GM18519 (cell line): ENCODE measurements at regions not wholly inside any gene's neighbourhood (a gene's known extent, or its start where the extent isn't known, plus 50 kb on each side); places are given as distances from the start of the nearest gene placed in this dataset.

ENCODE experiments used
- ATAC-seq: cut with Tn5 transposase; IDR thresholded peaks from one replicate; pipeline ENCODE4 v1.9.1; 2021; ENCODE audit warnings: mild to moderate bottlenecking, moderate library complexity; ENCODE audit not compliant: unreplicated experiment, low FRiP score

DNA sequence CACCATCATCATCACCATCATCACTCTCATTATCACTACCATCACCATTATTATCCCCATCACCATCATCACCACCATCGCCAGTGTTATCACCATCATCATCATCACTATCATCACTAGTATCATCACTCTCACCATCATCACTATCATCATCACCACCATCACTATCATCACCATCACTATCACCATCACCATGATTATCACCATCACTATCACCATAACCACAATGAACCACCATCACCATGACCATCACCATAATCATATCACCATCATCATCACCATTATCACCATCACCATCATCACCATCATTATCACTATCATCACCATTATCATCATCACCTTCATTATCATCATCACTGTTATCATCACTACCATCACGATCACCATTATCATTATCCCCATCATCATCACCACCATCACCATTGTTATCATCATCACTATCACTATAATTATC, 326.7 kb downstream of the BRD1 start:
- no peak for ATAC-seq

DNA sequence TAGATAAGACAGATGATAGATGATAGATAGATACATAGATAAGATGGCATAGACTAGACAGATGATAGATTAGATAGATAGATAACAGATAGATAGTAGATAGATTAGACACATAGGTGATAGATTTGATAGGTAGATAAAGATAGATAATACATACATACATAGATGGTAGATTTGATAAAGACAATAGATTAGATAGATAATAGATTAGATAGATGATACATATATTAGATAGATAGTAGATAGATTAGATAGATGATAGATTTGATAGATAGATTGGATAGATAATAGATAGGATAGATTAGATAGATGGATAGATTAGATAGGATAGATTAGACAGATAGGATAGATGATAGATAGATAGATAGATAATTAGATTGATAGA, 327.6 kb downstream of the BRD1 start:
- no peak for ATAC-seq

DNA sequence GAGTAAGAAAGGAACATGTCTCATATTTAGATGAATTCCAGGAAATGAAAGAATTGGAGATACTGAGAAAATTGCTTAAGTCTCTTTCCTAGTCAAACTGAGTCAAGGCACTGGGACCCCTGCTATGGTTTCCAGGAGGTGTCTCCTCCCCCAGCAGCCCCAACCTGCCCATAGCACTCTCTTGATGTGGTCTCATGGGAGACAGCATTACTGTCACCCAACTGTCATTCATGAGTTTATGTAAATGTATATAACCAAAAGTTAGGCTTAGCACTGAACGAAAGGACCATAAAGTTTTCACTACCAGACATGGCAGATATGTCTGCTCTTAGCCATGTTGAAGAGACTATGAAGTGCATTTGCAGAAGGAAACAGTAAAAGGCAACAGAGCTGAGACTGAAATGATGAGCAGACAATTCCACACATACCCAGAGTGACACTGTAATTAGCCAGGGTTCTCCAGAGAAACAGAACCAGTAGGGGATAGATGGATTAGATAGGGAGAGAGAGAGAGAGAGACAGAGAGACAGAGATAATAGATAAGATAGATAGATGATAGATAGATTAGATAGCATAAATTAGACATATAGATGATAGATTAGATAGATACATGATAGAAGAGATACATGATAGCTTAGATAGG, 328.1 kb downstream of the BRD1 start:
- no peak for ATAC-seq

GRCh38 chr22:49497266-49497665, 330.4 kb downstream of the BRD1 start:
- ATAC-seq: no peak

DNA sequence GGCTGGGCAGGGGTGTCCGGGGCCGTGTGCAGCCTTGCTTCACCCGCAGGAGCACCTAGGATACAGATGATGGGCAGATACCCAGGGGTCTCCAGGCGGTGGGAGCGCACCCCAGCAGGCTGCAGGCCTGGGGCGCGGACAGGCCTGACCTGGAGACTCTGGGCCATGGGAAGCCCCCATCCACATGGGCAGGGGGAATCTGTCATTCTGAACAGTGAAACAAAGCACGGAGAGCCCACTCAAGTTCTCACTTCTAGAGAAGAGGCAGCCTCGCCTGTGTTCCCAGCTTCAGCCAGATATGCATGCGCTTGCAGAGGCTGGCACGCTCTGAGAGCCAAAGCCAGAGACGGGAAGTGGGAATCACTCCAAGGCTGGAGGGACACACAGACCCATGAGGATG, 333.1 kb downstream of the BRD1 start:
- ATAC-seq: no peak

DNA sequence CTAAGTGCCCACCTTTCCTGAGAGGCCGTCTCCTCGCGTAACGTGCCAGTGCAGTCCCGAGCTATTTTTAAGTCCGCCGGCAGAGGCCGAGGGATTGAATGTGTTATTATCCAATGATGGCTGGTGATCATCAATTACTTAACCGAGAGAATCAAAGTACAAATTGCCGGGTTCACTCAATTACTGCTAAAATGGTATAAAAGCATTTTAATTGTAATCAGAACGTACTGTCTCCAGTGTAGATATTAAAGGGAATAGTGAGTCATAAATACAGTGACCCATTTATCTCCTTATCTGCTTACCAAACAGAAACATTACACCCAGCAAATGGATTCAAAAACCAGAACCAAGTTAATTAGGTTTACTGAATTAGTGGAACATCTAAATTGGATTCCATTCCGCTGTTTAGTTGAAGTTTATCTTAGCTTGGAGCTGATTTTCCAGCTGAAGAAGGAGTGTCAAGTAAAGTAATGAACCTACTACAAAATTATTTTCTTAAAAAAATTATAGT, 334.9 kb downstream of the BRD1 start:
- ATAC-seq: no peak

GRCh38 chr22:49492308-49492707, 335.4 kb downstream of the BRD1 start:
- ATAC-seq: no peak

- ATAC-seq: no peak
Observed at GRCh38 chr22:49491726-49492125, 335.9 kb downstream of the BRD1 start.

DNA sequence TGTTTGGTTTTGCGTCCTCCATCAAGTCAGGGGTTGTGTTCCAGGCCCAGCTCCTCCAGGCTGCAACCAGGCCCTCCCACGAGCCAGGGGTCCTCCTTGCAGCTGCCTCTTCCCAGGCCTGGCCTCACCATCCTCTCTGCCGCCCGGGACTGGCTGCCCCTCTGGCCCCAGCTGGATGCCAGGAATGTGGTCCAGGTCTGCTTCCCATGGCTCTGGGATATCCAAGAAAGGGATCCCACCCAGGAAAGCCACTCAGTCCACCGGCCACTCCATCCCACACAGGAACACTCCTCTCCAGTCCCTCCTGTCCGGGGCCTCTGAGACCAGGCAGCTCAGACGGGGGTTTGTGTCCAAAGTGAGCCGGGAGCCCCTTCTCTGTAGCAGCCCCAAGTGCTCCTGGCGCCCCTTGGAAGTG, 336.4 kb downstream of the BRD1 start:
- no peak for ATAC-seq

GRCh38 chr22:49490692-49491091, 337.0 kb downstream of the BRD1 start:
- no peak for ATAC-seq

GRCh38 chr22:49489821-49490220, 337.9 kb downstream of the BRD1 start:
- ATAC-seq: no peak

GRCh38 chr22:49488943-49489342, 338.7 kb downstream of the BRD1 start:
- no peak for ATAC-seq

GRCh38 chr22:49487950-49488349, 339.7 kb downstream of the BRD1 start:
- ATAC-seq: no peak

- no peak for ATAC-seq
Observed at GRCh38 chr22:49486225-49486624, 341.4 kb downstream of the BRD1 start.

DNA sequence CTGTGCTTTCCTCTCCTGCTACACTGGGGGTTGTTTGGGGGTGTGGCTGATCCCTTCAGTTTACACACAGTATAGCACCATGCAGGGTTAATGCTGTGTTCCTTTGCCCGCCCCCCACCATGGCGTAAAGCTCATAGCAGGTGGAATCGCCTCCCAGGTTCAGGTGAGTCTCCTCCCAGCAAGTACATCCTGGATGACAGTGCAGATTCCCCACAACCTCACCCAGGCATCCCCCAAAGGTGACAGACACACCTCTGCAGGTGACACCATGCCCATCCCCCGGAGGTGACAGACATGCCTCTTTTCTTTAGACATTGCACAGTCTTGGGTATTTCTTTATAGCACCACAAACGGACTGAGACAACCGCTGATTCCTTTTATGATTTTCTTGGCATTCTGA, 343.7 kb downstream of the BRD1 start:
- no peak for ATAC-seq

DNA sequence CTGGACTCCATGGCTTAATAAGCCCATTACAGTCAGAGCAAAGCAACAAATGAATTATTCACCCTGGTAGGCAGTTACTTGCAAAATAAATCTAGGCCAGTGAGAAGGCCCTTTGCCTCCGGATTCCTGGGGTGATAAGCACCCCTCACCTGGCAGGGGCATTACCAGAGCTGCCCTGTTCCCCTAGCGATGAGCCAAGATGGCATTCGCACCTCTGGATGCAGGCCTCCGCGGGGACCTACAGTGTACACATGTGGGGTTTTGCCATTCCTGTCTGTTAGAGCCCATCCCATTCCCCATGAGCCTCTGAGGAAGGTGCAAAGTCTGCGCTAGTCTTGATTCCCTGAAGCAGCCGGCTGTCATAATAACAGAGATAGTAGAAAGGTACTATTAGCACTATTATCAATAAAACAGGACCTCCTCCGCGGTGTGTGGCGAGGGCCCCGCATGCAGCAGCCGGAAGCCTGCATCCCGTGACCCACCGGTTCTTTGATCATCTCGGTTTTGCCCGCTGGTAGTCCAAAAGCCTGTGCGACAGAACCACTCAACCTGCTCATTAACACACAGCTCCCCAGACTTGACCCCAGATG, 344.3 kb downstream of the BRD1 start:
- no peak for ATAC-seq

- no peak for ATAC-seq
Observed at GRCh38 chr22:49482811-49483210, 344.9 kb downstream of the BRD1 start.

DNA sequence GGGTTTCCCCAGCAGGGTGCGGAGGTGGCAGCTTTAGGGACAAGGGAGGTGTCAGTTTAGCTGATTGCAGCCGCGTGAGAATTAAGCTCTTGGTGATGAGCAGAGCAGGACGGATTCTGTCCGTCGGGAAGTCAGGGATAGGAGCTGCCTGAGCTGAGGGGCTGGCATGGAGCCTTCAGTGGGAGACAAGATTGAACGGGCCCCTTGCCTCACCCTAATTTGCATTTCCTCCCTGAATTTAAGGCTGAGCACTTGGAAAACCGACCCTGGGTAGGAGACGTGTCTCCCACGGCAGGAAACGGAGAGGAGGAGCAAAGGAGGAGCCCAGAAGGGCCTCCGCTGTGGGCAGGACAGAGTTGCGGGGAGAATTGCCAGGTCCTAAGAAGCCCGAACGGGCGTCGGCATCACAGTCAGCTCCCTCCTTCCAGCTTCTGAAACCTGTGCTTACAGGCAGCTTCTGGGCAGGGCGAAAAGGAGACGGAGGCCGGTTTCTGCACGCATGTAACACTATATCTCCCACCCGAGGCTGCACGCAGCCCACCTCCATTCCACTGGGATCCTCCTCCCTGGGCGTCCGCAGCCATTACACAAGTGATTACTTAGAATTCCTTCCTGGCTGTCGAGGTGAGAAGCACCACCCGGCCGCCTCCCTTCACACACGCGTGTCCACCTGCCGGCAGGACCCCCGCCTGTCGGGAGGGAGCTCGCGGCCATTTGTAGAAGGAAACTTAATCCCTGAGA, 345.8 kb downstream of the BRD1 start:
- ATAC-seq: no peak

GRCh38 chr22:49480896-49481658, 346.6 kb downstream of the BRD1 start:
- ATAC-seq: no peak

DNA sequence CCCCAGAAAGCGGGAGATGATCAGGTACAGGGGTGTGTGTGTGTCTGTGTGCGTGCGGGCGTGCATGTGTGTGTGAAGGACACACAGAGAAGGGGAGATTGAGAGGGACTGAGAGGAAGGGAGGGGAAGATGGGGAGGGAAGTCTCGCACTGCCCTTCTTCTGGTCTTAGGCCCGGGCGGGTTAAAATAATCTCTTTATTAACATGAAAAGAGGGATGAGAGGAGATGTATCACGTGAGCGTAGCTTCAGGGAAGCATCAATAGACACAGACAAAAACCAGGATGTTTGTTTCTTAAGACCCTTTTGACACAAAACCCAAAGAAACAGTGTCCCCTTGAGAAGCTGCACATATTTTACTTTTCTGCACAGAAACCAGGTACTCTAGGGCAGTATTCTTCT, 347.3 kb downstream of the BRD1 start:
- ATAC-seq: no peak

DNA sequence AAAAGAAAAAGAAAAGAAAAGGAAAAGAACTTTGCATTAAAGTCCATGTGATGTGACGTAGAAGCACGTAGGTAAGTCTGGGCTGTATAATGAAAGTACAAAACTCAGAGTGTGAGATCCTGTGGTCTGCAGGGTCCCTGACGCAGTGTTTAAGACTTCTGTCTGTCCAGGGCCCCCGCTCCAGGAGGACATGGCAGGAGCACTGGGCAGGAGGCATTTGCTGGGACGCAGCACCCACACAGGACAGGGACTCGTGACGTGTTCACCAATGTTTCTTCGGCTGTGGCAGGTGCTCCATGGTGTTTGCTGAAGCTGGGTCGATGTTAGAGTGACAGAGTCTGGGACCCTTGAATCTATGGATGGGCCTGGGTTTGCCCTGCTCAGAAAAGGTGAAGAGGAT, 348.1 kb downstream of the BRD1 start:
- no peak for ATAC-seq
